ENCODE measurements at regions not wholly inside any gene's neighbourhood (a gene's known extent, or its start where the extent isn't known, plus 50 kb on each side); places are given as distances from the start of the nearest gene placed in this dataset.
"Not testable (repeated sequence)": the region's sequence is repeated elsewhere in the genome, so short reads cannot be mapped to it uniquely, and the experiment has no call there.

DNA sequence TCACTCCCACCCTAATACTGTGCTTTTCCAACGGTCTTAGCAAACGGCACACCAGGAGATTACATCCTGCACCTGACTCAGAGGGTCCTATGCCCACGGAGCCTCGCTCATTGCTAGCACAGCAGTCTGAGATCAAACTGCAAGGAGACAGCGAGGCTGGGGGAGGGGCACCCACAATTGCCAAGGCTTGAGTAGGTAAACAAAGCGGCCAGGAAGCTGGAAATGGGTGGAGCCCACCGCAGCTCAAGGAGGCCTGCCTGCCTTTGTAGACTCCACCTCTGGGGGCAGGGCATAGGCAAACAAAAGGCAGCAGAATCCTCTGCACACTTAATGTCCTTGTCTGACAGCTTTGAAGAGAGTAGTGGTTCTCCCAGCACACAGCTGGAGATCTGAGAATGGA is 450.2 kb downstream of the DIRAS2 start:
- TF ChIP-seq, protein P1, sequence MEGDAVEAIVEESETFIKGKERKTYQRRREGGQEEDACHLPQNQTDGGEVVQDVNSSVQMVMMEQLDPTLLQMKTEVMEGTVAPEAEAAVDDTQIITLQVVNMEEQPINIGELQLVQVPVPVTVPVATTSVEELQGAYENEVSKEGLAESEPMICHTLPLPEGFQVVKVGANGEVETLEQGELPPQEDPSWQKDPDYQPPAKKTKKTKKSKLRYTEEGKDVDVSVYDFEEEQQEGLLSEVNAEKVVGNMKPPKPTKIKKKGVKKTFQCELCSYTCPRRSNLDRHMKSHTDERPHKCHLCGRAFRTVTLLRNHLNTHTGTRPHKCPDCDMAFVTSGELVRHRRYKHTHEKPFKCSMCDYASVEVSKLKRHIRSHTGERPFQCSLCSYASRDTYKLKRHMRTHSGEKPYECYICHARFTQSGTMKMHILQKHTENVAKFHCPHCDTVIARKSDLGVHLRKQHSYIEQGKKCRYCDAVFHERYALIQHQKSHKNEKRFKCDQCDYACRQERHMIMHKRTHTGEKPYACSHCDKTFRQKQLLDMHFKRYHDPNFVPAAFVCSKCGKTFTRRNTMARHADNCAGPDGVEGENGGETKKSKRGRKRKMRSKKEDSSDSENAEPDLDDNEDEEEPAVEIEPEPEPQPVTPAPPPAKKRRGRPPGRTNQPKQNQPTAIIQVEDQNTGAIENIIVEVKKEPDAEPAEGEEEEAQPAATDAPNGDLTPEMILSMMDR (IDR thresholded peaks at IDR 0.05 in 2 of 3, conservative IDR thresholded peaks at IDR 0.05 in 1 of 3; ENCODE audit: borderline replicate concordance in 1 of 3, insufficient read depth in 1 of 3, low read depth in 2 of 3, low read length in 2 of 3) = not testable (repeated sequence)
- not testable (repeated sequence) for TF ChIP-seq POLR2AphosphoS5 (IDR thresholded peaks at IDR 0.05; ENCODE audit: low read depth, low read length)
